ENCODE measurements at regions not wholly inside any gene's neighbourhood (a gene's known extent, or its start where the extent isn't known, plus 50 kb on each side); places are given as distances from the start of the nearest gene placed in this dataset.

DNA sequence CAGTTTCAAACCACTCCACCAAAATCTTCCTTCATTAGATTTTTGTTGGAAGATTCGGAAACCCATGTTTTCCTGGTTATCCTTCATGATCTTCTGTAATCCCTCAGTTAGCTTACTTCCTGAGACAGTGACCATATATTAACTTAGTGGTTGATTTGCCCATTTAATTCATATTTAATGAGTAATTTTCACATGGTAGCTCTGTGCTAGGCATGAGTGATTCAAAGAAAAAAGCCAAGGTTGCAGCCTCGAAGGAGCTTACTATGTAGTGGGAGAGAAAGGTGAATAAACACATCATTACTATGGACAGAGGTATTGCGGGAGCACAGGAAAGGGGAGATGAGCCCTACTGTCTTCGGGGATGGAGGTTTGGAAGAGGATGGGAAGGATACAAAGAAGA, 158.5 kb downstream of the TLE1 start (continued):
- TF ChIP-seq ASH2L (IDR thresholded peaks at IDR 0.05; ENCODE audit: low read length), result no peak
- TF ChIP-seq KDM4A (IDR thresholded peaks at IDR 0.05; ENCODE audit: low read depth, low read length, severe bottlenecking), result no peak
- no peak for TF ChIP-seq RFX5 (IDR thresholded peaks at IDR 0.05; ENCODE audit: borderline replicate concordance, low read depth, low read length)
- TF ChIP-seq, protein P1, sequence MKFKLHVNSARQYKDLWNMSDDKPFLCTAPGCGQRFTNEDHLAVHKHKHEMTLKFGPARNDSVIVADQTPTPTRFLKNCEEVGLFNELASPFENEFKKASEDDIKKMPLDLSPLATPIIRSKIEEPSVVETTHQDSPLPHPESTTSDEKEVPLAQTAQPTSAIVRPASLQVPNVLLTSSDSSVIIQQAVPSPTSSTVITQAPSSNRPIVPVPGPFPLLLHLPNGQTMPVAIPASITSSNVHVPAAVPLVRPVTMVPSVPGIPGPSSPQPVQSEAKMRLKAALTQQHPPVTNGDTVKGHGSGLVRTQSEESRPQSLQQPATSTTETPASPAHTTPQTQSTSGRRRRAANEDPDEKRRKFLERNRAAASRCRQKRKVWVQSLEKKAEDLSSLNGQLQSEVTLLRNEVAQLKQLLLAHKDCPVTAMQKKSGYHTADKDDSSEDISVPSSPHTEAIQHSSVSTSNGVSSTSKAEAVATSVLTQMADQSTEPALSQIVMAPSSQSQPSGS (IDR thresholded peaks at IDR 0.05; ENCODE audit: low read length), result no peak
